ENCODE measurements at regions not wholly inside any gene's neighbourhood (a gene's known extent, or its start where the extent isn't known, plus 50 kb on each side); places are given as distances from the start of the nearest gene placed in this dataset.

- ATAC-seq (ENCODE audit: low read depth) (no peak), DNase-seq (ENCODE audit: low spot score) (no peak)
- no peak for TF ChIP-seq CTCF (IDR thresholded peaks at IDR 0.05; ENCODE audit: poor library complexity, severe bottlenecking)
- H3K27me3 ChIP-seq (ENCODE audit: insufficient read depth, poor library complexity, severe bottlenecking) = no peaks in the 10 kb centered on the region
- H3K4me1 ChIP-seq (ENCODE audit: insufficient read depth, poor library complexity, severe bottlenecking) = no peaks in the 10 kb centered on the region
- H3K9me3 ChIP-seq (ENCODE audit: severe bottlenecking) = no peaks in the 10 kb centered on the region
- H3K4me3 ChIP-seq (ENCODE audit: severe bottlenecking) = no peak overlapping the region
- no peak overlapping the region for H3K27ac ChIP-seq (ENCODE audit: poor library complexity, severe bottlenecking)
- H3K36me3 ChIP-seq (ENCODE audit: low read depth) = no peaks in the 10 kb centered on the region
These were observed 79.0 kb downstream of the C5orf15 start for GRCh38 chr5:133889271-133889905.

- Histone ChIP-seq H3K4me1 (ENCODE audit: insufficient read depth, poor library complexity, severe bottlenecking) (no peaks in the 10 kb centered on the region), H3K27ac (ENCODE audit: poor library complexity, severe bottlenecking) (no peak overlapping the region), H3K36me3 (ENCODE audit: low read depth) (no peaks in the 10 kb centered on the region), H3K4me3 (ENCODE audit: severe bottlenecking) (no peak overlapping the region), H3K9me3 (ENCODE audit: severe bottlenecking) (no peaks in the 10 kb centered on the region), H3K27me3 (ENCODE audit: insufficient read depth, poor library complexity, severe bottlenecking) (no peaks in the 10 kb centered on the region)
- DNase-seq (ENCODE audit: low spot score) = no peak
- no peak for ATAC-seq (ENCODE audit: low read depth)
- no peak for TF ChIP-seq CTCF (IDR thresholded peaks at IDR 0.05; ENCODE audit: poor library complexity, severe bottlenecking)
These were observed 79.8 kb downstream of the C5orf15 start for GRCh38 chr5:133888625-133888991.

GRCh38 chr5:133885566-133885965 lies 82.9 kb downstream of the C5orf15 start:
- ATAC-seq (ENCODE audit: low read depth) (no peak), DNase-seq (ENCODE audit: low spot score) (peak; percentile 30)
- Histone ChIP-seq H3K4me3 (ENCODE audit: severe bottlenecking) (no peak overlapping the region), H3K4me1 (ENCODE audit: insufficient read depth, poor library complexity, severe bottlenecking) (no peaks in the 10 kb centered on the region), H3K36me3 (ENCODE audit: low read depth) (no peaks in the 10 kb centered on the region), H3K27ac (ENCODE audit: poor library complexity, severe bottlenecking) (no peak overlapping the region), H3K27me3 (ENCODE audit: insufficient read depth, poor library complexity, severe bottlenecking) (no peaks in the 10 kb centered on the region), H3K9me3 (ENCODE audit: severe bottlenecking) (no peaks in the 10 kb centered on the region)
- TF ChIP-seq CTCF (IDR thresholded peaks at IDR 0.05; ENCODE audit: poor library complexity, severe bottlenecking) = no peak

- no peaks in the 10 kb centered on the region for H3K9me3 ChIP-seq (ENCODE audit: severe bottlenecking)
- no peak for TF ChIP-seq CTCF (IDR thresholded peaks at IDR 0.05; ENCODE audit: poor library complexity, severe bottlenecking)
- H3K36me3 ChIP-seq (ENCODE audit: low read depth) = no peaks in the 10 kb centered on the region
- no peaks in the 10 kb centered on the region for H3K4me1 ChIP-seq (ENCODE audit: insufficient read depth, poor library complexity, severe bottlenecking)
- H3K27ac ChIP-seq (ENCODE audit: poor library complexity, severe bottlenecking) = no peak overlapping the region
- DNase-seq (ENCODE audit: low spot score) (no peak), ATAC-seq (ENCODE audit: low read depth) (no peak)
- no peak overlapping the region for H3K4me3 ChIP-seq (ENCODE audit: severe bottlenecking)
- H3K27me3 ChIP-seq (ENCODE audit: insufficient read depth, poor library complexity, severe bottlenecking) = no peaks in the 10 kb centered on the region
These were observed 83.7 kb downstream of the C5orf15 start for GRCh38 chr5:133884569-133885311.

- Histone ChIP-seq H3K9me3 (ENCODE audit: severe bottlenecking) (no peaks in the 10 kb centered on the region), H3K4me1 (ENCODE audit: insufficient read depth, poor library complexity, severe bottlenecking) (no peaks in the 10 kb centered on the region), H3K36me3 (ENCODE audit: low read depth) (no peaks in the 10 kb centered on the region), H3K27ac (ENCODE audit: poor library complexity, severe bottlenecking) (no peak overlapping the region), H3K4me3 (ENCODE audit: severe bottlenecking) (no peak overlapping the region), H3K27me3 (ENCODE audit: insufficient read depth, poor library complexity, severe bottlenecking) (no peaks in the 10 kb centered on the region)
- TF ChIP-seq CTCF (IDR thresholded peaks at IDR 0.05; ENCODE audit: poor library complexity, severe bottlenecking) = no peak
- DNase-seq (ENCODE audit: low spot score) (no peak), ATAC-seq (ENCODE audit: low read depth) (no peak)
These were observed 84.5 kb downstream of the C5orf15 start for GRCh38 chr5:133883916-133884315.

Measured in RWPE2 (cell line).